K562 (cell line): ENCODE measurements at regions not wholly inside any gene's neighbourhood (a gene's known extent, or its start where the extent isn't known, plus 50 kb on each side); places are given as distances from the start of the nearest gene placed in this dataset.
A peak's percentile ranks its signal among the peaks of the same experiment; 100 is the strongest.

Experiments
- ATF6 ChIP-seq: sonication (generic); formaldehyde crosslinking; IDR thresholded peaks from 2 replicates; pipeline ENCODE4 v1.4.0; 2020; ENCODE audit warnings: mild to moderate bottlenecking, missing genetic modification reagents
- CHD2 ChIP-seq: IDR thresholded peaks from 2 replicates; pipeline ENCODE4 v1.6.1; 2011; ENCODE audit warnings: low read depth, low read length
- DDX20 ChIP-seq: fragments of 450-650 bp; IDR thresholded peaks from 2 replicates; pipeline ENCODE4 v1.6.1; 2016; ENCODE audit warnings: missing genetic modification characterization, low read depth, mild to moderate bottlenecking, missing compliant biosample characterization, moderate library complexity
- KDM1A ChIP-seq, 2 experiments: fragments of 450-650 bp; IDR thresholded peaks; 2 replicates each; pipeline ENCODE4 v1.6.1; 2016; ENCODE audit warnings: mild to moderate bottlenecking in 2 of 2
- KDM2B ChIP-seq: fragments of 250-450 bp; sonication (Bioruptor Pico); IDR thresholded peaks from 2 replicates; pipeline ENCODE4 v1.8.0; 2021; ENCODE audit warnings: mild to moderate bottlenecking, moderate library complexity
- MBD2 ChIP-seq: sonication (generic); IDR thresholded peaks from 2 replicates; pipeline ENCODE4 v1.6.1; 2016; ENCODE audit warnings: low read depth, borderline replicate concordance
- MYC ChIP-seq, 2 experiments: fragments of 250-450 bp in 1 of 2; sonication (Bioruptor Pico) in 1 of 2; IDR thresholded peaks; 2 replicates each; pipeline versions ENCODE4 v1.5.1 to v1.6.1; 2012 to 2021; ENCODE audit warnings: low read depth in 2 of 2, borderline replicate concordance in 1 of 2, improper control_type of control experiment in 1 of 2, low read length in 1 of 2, mild to moderate bottlenecking in 1 of 2, moderate library complexity in 1 of 2
- NRF1 ChIP-seq, 2 experiments: fragments of 450-650 bp; IDR thresholded peaks in 1 of 2; conservative IDR thresholded peaks in 1 of 2; 2 replicates each; pipeline ENCODE4 v1.6.1; 2014; ENCODE audit warnings: mild to moderate bottlenecking in 2 of 2
- PHF20 ChIP-seq: fragments of 450-650 bp; IDR thresholded peaks from 2 replicates; pipeline ENCODE4 v1.6.1; 2018; ENCODE audit not compliant: partially characterized antibody
- PPARD ChIP-seq: fragments of 250-450 bp; sonication (Bioruptor Pico); IDR thresholded peaks from 2 replicates; pipeline ENCODE4 v1.8.0; 2022; ENCODE audit warnings: inconsistent platforms, mild to moderate bottlenecking, moderate library complexity
- TOE1 ChIP-seq, 2 experiments: fragments of 450-650 bp in 1 of 2; sonication (generic) in 1 of 2; formaldehyde crosslinking in 1 of 2; IDR thresholded peaks; 2 replicates each; pipeline versions ENCODE4 v1.7.1 to v1.8.0; 2016 to 2022; ENCODE audit warnings: borderline replicate concordance in 2 of 2, mild to moderate bottlenecking in 2 of 2, antibody characterized with exemption in 1 of 2, inconsistent platforms in 1 of 2, low read depth in 1 of 2, missing genetic modification reagents in 1 of 2, moderate library complexity in 1 of 2
- ZBTB11 ChIP-seq, 3 experiments: fragments of 200-800 bp in 1 of 3; fragments of 250-450 bp in 1 of 3; fragments of 450-650 bp in 1 of 3; sonication (Bioruptor Pico) in 1 of 3; sonication (Bioruptor generic) in 1 of 3; formaldehyde crosslinking in 1 of 3; IDR thresholded peaks; 2 replicates each; pipeline versions ENCODE4 v1.6.1 to v1.8.0; 2016 to 2022; ENCODE audit warnings: mild to moderate bottlenecking in 2 of 3, missing genetic modification characterization in 2 of 3, missing compliant biosample characterization in 1 of 3, moderate library complexity in 1 of 3
- ZBTB9 ChIP-seq: fragments of 450-650 bp; formaldehyde crosslinking; IDR thresholded peaks from 2 replicates; pipeline ENCODE4 v1.4.0; 2020; ENCODE audit warnings: mild to moderate bottlenecking, moderate library complexity
- ZFP91 ChIP-seq: sonication (generic); formaldehyde crosslinking; IDR thresholded peaks from 2 replicates; pipeline ENCODE4 v1.8.0; 2022; ENCODE audit warnings: mild to moderate bottlenecking, missing genetic modification reagents
- ZNF23 ChIP-seq: fragments of 250-450 bp; sonication (Bioruptor Pico); IDR thresholded peaks from 2 replicates; pipeline ENCODE4 v1.4.0; 2020; ENCODE audit warnings: mild to moderate bottlenecking
- ZNF766 ChIP-seq: fragments of 200-800 bp; sonication (Bioruptor generic); conservative IDR thresholded peaks from 2 replicates; pipeline ENCODE4 v1.6.1; 2016; ENCODE audit warnings: missing genetic modification characterization, missing compliant biosample characterization

GRCh38 chr11:69382131-69383128 is 88.5 kb downstream of the MYEOV start (continued):
- TF ChIP-seq ZFP91 (peak; percentile 65; the same call in 1 of the 2 replicates), KDM2B (CRISPR knock-in tag) (no peak), ZNF766 (CRISPR knock-in tag) (peak; percentile 67), TOE1 (IDR thresholded peaks at IDR 0.05; ENCODE audit: borderline replicate concordance) (peak; percentile 99), TOE1 (CRISPR knock-in tag; IDR thresholded peaks at IDR 0.05; ENCODE audit: borderline replicate concordance, low read depth) (0 out of 2 replicates have a peak, but pooled peaks have one; percentile 48), CHD2 (peak; percentile 53; the same call in 1 of the 2 replicates), DDX20 (tag) (no peak), MBD2 (peak; percentile 74; the same call in 1 of the 2 replicates), ZBTB9 (CRISPR knock-in tag) (no peak), ZBTB11 (CRISPR knock-in tag; IDR thresholded peaks at IDR 0.05) (0 out of 6 replicates have a peak, but pooled peaks of 1 of the 3 experiments have one; percentile 26), MYC (IDR thresholded peaks at IDR 0.05; ENCODE audit: low read depth, low read length) (peak; percentile 96), MYC (CRISPR knock-in tag; IDR thresholded peaks at IDR 0.05; ENCODE audit: borderline replicate concordance, low read depth) (no peak; the same call in 1 of the 2 replicates), PPARD (no peak), PHF20 (peak; percentile 79), ZNF23 (no peak), KDM1A (IDR thresholded peaks at IDR 0.05) (peak; percentile 75 to 83), ATF6 (CRISPR knock-in tag) (no peak; the same call in 1 of the 2 replicates), NRF1 (conservative IDR thresholded peaks at IDR 0.05 in 1 of 2, IDR thresholded peaks at IDR 0.05 in 1 of 2) (peak; percentile 61 to 72; a peak in 3 of 4 replicates)
